Uterus (tissue), 2 donors: ENCODE measurements at regions not wholly inside any gene's neighbourhood (a gene's known extent, or its start where the extent isn't known, plus 50 kb on each side); places are given as distances from the start of the nearest gene placed in this dataset.

Source experiments
- CTCF ChIP-seq, 4 experiments: fragments of 200-600 bp in 2 of 4; fragments of 450-650 bp in 2 of 4; sonication (generic) in 2 of 4; IDR thresholded peaks; one replicate each; pipeline ENCODE4 v1.5.1; 2016 to 2019; ENCODE audit warnings: antibody characterized with exemption in 4 of 4, mild to moderate bottlenecking in 2 of 4, moderate library complexity in 1 of 4
- POLR2A ChIP-seq, 2 donors: fragments of 450-650 bp; IDR thresholded peaks; one replicate each; pipeline ENCODE4 v1.6.1; 2016; ENCODE audit warnings: antibody characterized with exemption in 2 of 2, mild to moderate bottlenecking in 1 of 2, moderate library complexity in 1 of 2

GRCh38 chr11:121901886-121902285, 214.1 kb downstream of the BLID start:
- no peak for TF ChIP-seq CTCF (IDR thresholded peaks at IDR 0.05)
- no peak for TF ChIP-seq POLR2A (IDR thresholded peaks at IDR 0.05)
